ENCODE measurements at regions not wholly inside any gene's neighbourhood (a gene's known extent, or its start where the extent isn't known, plus 50 kb on each side); places are given as distances from the start of the nearest gene placed in this dataset.

GRCh38 chr2:71919708-71920107 is 228.0 kb downstream of the CYP26B1 start:
- TF ChIP-seq POLR2AphosphoS5 (IDR thresholded peaks at IDR 0.05; ENCODE audit: low read depth, low read length) (no peak), SIN3A (IDR thresholded peaks at IDR 0.05; ENCODE audit: borderline replicate concordance, insufficient read depth, low read length) (no peak), REST (IDR thresholded peaks at IDR 0.05; ENCODE audit: insufficient read depth in 1 of 2, low read depth in 2 of 2, low read length in 2 of 2) (no peak), FOXP2 (optimal IDR thresholded peaks at IDR 0.05; ENCODE audit: borderline replicate concordance, extremely low read depth, extremely low read length, insufficient read depth) (no peak), TAF1 (IDR thresholded peaks at IDR 0.05; ENCODE audit: borderline replicate concordance, insufficient read depth, low read length) (no peak)

DNA sequence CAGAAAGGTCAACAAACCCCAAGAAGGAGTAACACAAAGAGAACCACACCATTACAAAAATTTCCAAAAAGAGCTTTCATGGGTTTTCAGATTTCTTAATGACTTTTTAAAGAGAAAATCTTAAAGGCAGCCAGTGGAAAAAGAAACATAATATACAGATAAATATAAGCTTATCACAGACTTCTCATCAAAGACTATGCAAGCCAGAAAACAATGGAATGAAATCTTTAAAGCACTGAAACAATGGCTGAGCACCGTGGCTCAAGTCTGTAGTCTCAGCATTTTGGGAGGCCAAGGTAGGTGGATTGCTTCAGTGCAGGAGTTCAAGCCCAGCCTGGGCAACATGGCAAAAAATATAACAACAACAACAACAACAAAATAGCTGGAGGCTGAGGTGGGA is 237.4 kb downstream of the CYP26B1 start:
- no peak for TF ChIP-seq POLR2AphosphoS5 (IDR thresholded peaks at IDR 0.05; ENCODE audit: low read depth, low read length)
- TF ChIP-seq FOXP2 (optimal IDR thresholded peaks at IDR 0.05; ENCODE audit: borderline replicate concordance, extremely low read depth, extremely low read length, insufficient read depth): no peak
- no peak for TF ChIP-seq REST (IDR thresholded peaks at IDR 0.05; ENCODE audit: insufficient read depth in 1 of 2, low read depth in 2 of 2, low read length in 2 of 2)
- no peak for TF ChIP-seq TAF1 (IDR thresholded peaks at IDR 0.05; ENCODE audit: borderline replicate concordance, insufficient read depth, low read length)
- TF ChIP-seq SIN3A (IDR thresholded peaks at IDR 0.05; ENCODE audit: borderline replicate concordance, insufficient read depth, low read length): no peak

GRCh38 chr2:71908798-71909197 is 238.9 kb downstream of the CYP26B1 start:
- no peak for TF ChIP-seq TAF1 (IDR thresholded peaks at IDR 0.05; ENCODE audit: borderline replicate concordance, insufficient read depth, low read length)
- TF ChIP-seq POLR2AphosphoS5 (IDR thresholded peaks at IDR 0.05; ENCODE audit: low read depth, low read length): no peak
- no peak for TF ChIP-seq FOXP2 (optimal IDR thresholded peaks at IDR 0.05; ENCODE audit: borderline replicate concordance, extremely low read depth, extremely low read length, insufficient read depth)
- TF ChIP-seq REST (IDR thresholded peaks at IDR 0.05; ENCODE audit: insufficient read depth in 1 of 2, low read depth in 2 of 2, low read length in 2 of 2): no peak
- no peak for TF ChIP-seq SIN3A (IDR thresholded peaks at IDR 0.05; ENCODE audit: borderline replicate concordance, insufficient read depth, low read length)

- TF ChIP-seq TAF1 (IDR thresholded peaks at IDR 0.05; ENCODE audit: borderline replicate concordance, insufficient read depth, low read length) (no peak), POLR2AphosphoS5 (IDR thresholded peaks at IDR 0.05; ENCODE audit: low read depth, low read length) (no peak), FOXP2 (optimal IDR thresholded peaks at IDR 0.05; ENCODE audit: borderline replicate concordance, extremely low read depth, extremely low read length, insufficient read depth) (no peak), REST (IDR thresholded peaks at IDR 0.05; ENCODE audit: insufficient read depth in 1 of 2, low read depth in 2 of 2, low read length in 2 of 2) (no peak), SIN3A (IDR thresholded peaks at IDR 0.05; ENCODE audit: borderline replicate concordance, insufficient read depth, low read length) (no peak)
Observed at GRCh38 chr2:71907503-71907902, 240.2 kb downstream of the CYP26B1 start.
